ENCODE measurements at regions not wholly inside any gene's neighbourhood (a gene's known extent, or its start where the extent isn't known, plus 50 kb on each side); places are given as distances from the start of the nearest gene placed in this dataset.

- CTCF ChIA-PET: no interaction called here
- H3K9me3 ChIP-seq (ENCODE audit: control extremely low read depth in 1 of 3, control insufficient read depth in 2 of 3, insufficient read depth in 1 of 3, low read length in 2 of 3): peaks cover 0 to 6% (median 0%) of the 10 kb centered on the region in 3 donors
- Mint-ChIP-seq H3K27ac (no peak overlapping the region), H3K27me3 (peaks cover 14% of the 10 kb centered on the region), H3K4me3 (no peak overlapping the region), H3K9me3 (ENCODE audit: insufficient read depth) (no peaks in the 10 kb centered on the region), H3K4me1 (no peaks in the 10 kb centered on the region)
- no peak overlapping the region for H3K27ac ChIP-seq (ENCODE audit: low read length in 2 of 2)
- H3K79me2 ChIP-seq (ENCODE audit: control insufficient read depth, insufficient read depth, low read length): no peaks in the 10 kb centered on the region
- no peaks in the 10 kb centered on the region for H3K36me3 ChIP-seq (replicated peaks in 1 of 2; ENCODE audit: control extremely low read depth in 1 of 2, control insufficient read depth in 1 of 2, extremely low read depth in 1 of 2, insufficient read depth in 2 of 2, low read length in 1 of 2)
- 80% methylated on average over 4 of the region's 4 CpGs for WGBS (ENCODE audit: insufficient coverage)
- no peaks in the 10 kb centered on the region for H3K4me1 ChIP-seq (ENCODE audit: control insufficient read depth in 2 of 2, insufficient read depth in 2 of 2, low read length in 2 of 2)
- no peak overlapping the region for H3K4me2 ChIP-seq (replicated peaks; ENCODE audit: low read depth, low read length, poor library complexity, severe bottlenecking)
- no peak overlapping the region for H3K9ac ChIP-seq (ENCODE audit: low read length)
- no peaks in the 10 kb centered on the region for H4K20me1 ChIP-seq (ENCODE audit: control insufficient read depth, insufficient read depth, low read length, poor library complexity, severe bottlenecking)
- ATAC-seq (ENCODE audit: low read depth) (no peak), DNase-seq (no peak)
- H2AFZ ChIP-seq (ENCODE audit: insufficient read depth, low read depth, low read length, poor library complexity, severe bottlenecking): no peak overlapping the region
- POLR2A ChIA-PET: no interaction called here
- intact Hi-C loops (cut with micrococcal nuclease): no loop called here
- no peak overlapping the region for H3K4me3 ChIP-seq (ENCODE audit: control extremely low read depth in 1 of 5, extremely low read depth in 1 of 5, insufficient read depth in 1 of 5, low read depth in 2 of 5, low read length in 4 of 5)
- no peaks in the 10 kb centered on the region for H3K27me3 ChIP-seq (replicated peaks in 1 of 4; ENCODE audit: control extremely low read depth in 1 of 4, control insufficient read depth in 3 of 4, insufficient read depth in 4 of 4, low read length in 3 of 4)
- no peak for TF ChIP-seq EZH2 (IDR thresholded peaks at IDR 0.05; ENCODE audit: borderline replicate concordance, insufficient read depth, low read depth, low read length, poor library complexity, severe bottlenecking)
- TF ChIP-seq, protein P1, sequence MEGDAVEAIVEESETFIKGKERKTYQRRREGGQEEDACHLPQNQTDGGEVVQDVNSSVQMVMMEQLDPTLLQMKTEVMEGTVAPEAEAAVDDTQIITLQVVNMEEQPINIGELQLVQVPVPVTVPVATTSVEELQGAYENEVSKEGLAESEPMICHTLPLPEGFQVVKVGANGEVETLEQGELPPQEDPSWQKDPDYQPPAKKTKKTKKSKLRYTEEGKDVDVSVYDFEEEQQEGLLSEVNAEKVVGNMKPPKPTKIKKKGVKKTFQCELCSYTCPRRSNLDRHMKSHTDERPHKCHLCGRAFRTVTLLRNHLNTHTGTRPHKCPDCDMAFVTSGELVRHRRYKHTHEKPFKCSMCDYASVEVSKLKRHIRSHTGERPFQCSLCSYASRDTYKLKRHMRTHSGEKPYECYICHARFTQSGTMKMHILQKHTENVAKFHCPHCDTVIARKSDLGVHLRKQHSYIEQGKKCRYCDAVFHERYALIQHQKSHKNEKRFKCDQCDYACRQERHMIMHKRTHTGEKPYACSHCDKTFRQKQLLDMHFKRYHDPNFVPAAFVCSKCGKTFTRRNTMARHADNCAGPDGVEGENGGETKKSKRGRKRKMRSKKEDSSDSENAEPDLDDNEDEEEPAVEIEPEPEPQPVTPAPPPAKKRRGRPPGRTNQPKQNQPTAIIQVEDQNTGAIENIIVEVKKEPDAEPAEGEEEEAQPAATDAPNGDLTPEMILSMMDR (IDR thresholded peaks at IDR 0.05): no peak
These were observed 248.0 kb downstream of the MYCN start for GRCh38 chr2:16188261-16188890.

DNA sequence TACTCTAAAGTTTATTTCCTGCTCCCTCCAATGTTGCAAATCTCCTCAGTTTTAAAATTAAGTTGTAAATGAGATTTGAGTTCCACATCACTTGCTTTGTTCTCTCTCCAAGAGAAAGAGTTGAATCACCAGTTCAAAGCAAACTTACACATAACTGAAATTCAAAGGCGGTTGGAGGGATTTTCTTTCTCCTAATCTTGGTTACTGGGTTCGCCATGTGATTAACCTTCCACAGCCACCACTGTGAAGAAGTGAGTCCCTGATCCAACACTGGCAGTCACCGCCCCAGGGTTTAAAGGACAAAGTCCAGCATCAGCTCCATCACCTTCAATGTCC, 247.1 kb downstream of the MYCN start:
- Histone ChIP-seq H3K4me1 (ENCODE audit: control insufficient read depth in 2 of 2, insufficient read depth in 2 of 2, low read length in 2 of 2) (no peaks in the 10 kb centered on the region), H3K79me2 (ENCODE audit: control insufficient read depth, insufficient read depth, low read length) (no peaks in the 10 kb centered on the region), H2AFZ (ENCODE audit: insufficient read depth, low read depth, low read length, poor library complexity, severe bottlenecking) (no peak overlapping the region), H4K20me1 (ENCODE audit: control insufficient read depth, insufficient read depth, low read length, poor library complexity, severe bottlenecking) (no peaks in the 10 kb centered on the region), H3K9ac (ENCODE audit: low read length) (no peak overlapping the region), H3K36me3 (replicated peaks in 1 of 2; ENCODE audit: control extremely low read depth in 1 of 2, control insufficient read depth in 1 of 2, extremely low read depth in 1 of 2, insufficient read depth in 2 of 2, low read length in 1 of 2) (no peaks in the 10 kb centered on the region), H3K27me3 (replicated peaks in 1 of 4; ENCODE audit: control extremely low read depth in 1 of 4, control insufficient read depth in 3 of 4, insufficient read depth in 4 of 4, low read length in 3 of 4) (no peaks in the 10 kb centered on the region), H3K4me2 (replicated peaks; ENCODE audit: low read depth, low read length, poor library complexity, severe bottlenecking) (no peak overlapping the region), H3K9me3 (ENCODE audit: control extremely low read depth in 1 of 3, control insufficient read depth in 2 of 3, insufficient read depth in 1 of 3, low read length in 2 of 3) (peaks cover 0 to 6% (median 0%) of the 10 kb centered on the region in 3 donors), H3K4me3 (ENCODE audit: control extremely low read depth in 1 of 5, extremely low read depth in 1 of 5, insufficient read depth in 1 of 5, low read depth in 2 of 5, low read length in 4 of 5) (no peak overlapping the region), H3K27ac (ENCODE audit: low read length in 2 of 2) (no peak overlapping the region)
- no peak for ATAC-seq (ENCODE audit: low read depth)
- Mint-ChIP-seq H3K27me3 (peaks cover 14% of the 10 kb centered on the region), H3K9me3 (ENCODE audit: insufficient read depth) (no peaks in the 10 kb centered on the region), H3K4me1 (no peaks in the 10 kb centered on the region), H3K27ac (no peak overlapping the region), H3K4me3 (no peak overlapping the region)
- ChIA-PET POLR2A (no interaction called here), CTCF (no interaction called here)
- no peak for DNase-seq
- intact Hi-C loops (cut with micrococcal nuclease): no loop called here
- TF ChIP-seq, protein P1 (IDR thresholded peaks at IDR 0.05): no peak
- TF ChIP-seq EZH2 (IDR thresholded peaks at IDR 0.05; ENCODE audit: borderline replicate concordance, insufficient read depth, low read depth, low read length, poor library complexity, severe bottlenecking): no peak
- WGBS (ENCODE audit: insufficient coverage): no CpG with 5 or more reads among the region's 3 CpGs

Measured in B cell (primary cell).